ENCODE measurements at regions not wholly inside any gene's neighbourhood (a gene's known extent, or its start where the extent isn't known, plus 50 kb on each side); places are given as distances from the start of the nearest gene placed in this dataset.

GRCh38 chr10:112098682-112099081 lies 84.9 kb downstream of the GPAM start:
- TF ChIP-seq CTCF (IDR thresholded peaks at IDR 0.05; ENCODE audit: low read depth, low read length, missing control alignments), result no peak
- Histone ChIP-seq H3K27me3 (replicated peaks) (no peaks in the 10 kb centered on the region), H3K4me3 (ENCODE audit: low read depth, low read length) (no peak overlapping the region), H3K36me3 (replicated peaks) (no peaks in the 10 kb centered on the region), H3K27ac (no peak overlapping the region)
- DNase-seq, result no peak
- in situ Hi-C loops (cut with HindIII; ENCODE audit: low pct_ligation_motif_present, low sequenced_read_pairs), result no loop called here
